ENCODE measurements at regions not wholly inside any gene's neighbourhood (a gene's known extent, or its start where the extent isn't known, plus 50 kb on each side); places are given as distances from the start of the nearest gene placed in this dataset.

- no peak for TF ChIP-seq EZH2 (IDR thresholded peaks at IDR 0.05)
- TF ChIP-seq, protein P1, sequence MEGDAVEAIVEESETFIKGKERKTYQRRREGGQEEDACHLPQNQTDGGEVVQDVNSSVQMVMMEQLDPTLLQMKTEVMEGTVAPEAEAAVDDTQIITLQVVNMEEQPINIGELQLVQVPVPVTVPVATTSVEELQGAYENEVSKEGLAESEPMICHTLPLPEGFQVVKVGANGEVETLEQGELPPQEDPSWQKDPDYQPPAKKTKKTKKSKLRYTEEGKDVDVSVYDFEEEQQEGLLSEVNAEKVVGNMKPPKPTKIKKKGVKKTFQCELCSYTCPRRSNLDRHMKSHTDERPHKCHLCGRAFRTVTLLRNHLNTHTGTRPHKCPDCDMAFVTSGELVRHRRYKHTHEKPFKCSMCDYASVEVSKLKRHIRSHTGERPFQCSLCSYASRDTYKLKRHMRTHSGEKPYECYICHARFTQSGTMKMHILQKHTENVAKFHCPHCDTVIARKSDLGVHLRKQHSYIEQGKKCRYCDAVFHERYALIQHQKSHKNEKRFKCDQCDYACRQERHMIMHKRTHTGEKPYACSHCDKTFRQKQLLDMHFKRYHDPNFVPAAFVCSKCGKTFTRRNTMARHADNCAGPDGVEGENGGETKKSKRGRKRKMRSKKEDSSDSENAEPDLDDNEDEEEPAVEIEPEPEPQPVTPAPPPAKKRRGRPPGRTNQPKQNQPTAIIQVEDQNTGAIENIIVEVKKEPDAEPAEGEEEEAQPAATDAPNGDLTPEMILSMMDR (IDR thresholded peaks at IDR 0.05) = no peak
- no peak for TF ChIP-seq EZH2phosphoT487 (IDR thresholded peaks at IDR 0.05)
- Histone ChIP-seq H3F3A (ENCODE audit: low read depth) (no peaks in the 10 kb centered on the region), H3K4me1 (no peaks in the 10 kb centered on the region), H3K4me3 (no peak overlapping the region), H4K20me1 (ENCODE audit: low read depth) (no peaks in the 10 kb centered on the region), H2AFZ (replicated peaks) (no peak overlapping the region), H3K9me3 (ENCODE audit: low read depth) (no peaks in the 10 kb centered on the region), H3K79me2 (ENCODE audit: low read depth) (no peaks in the 10 kb centered on the region), H3K27ac (no peak overlapping the region), H3K4me2 (no peak overlapping the region), H3K9ac (no peak overlapping the region), H3K36me3 (no peaks in the 10 kb centered on the region), H3K27me3 (no peaks in the 10 kb centered on the region)
- no peak for DNase-seq (ENCODE audit: low spot score)
- no peak overlapping the region for H3K4me3 Mint-ChIP-seq
- H3K27me3 Mint-ChIP-seq (ENCODE audit: insufficient read depth, low read depth) = peaks cover 1% of the 10 kb centered on the region
- no peaks in the 10 kb centered on the region for H3K4me1 Mint-ChIP-seq
- no peaks in the 10 kb centered on the region for H3K9me3 Mint-ChIP-seq
- H3K27ac Mint-ChIP-seq = no peak overlapping the region
- no peaks in the 10 kb centered on the region for H3K36me3 Mint-ChIP-seq
Measured at GRCh38 chr11:79627281-79627680, 186.5 kb upstream of the TENM4 start.

GRCh38 chr11:79626135-79627075, 185.6 kb upstream of the TENM4 start:
- no peak overlapping the region for H3K4me3 ChIP-seq
- H3F3A ChIP-seq (ENCODE audit: low read depth) = no peaks in the 10 kb centered on the region
- no peaks in the 10 kb centered on the region for H3K36me3 ChIP-seq
- H3K4me1 ChIP-seq = no peaks in the 10 kb centered on the region
- no peaks in the 10 kb centered on the region for H3K79me2 ChIP-seq (ENCODE audit: low read depth)
- no peak for DNase-seq (ENCODE audit: low spot score)
- TF ChIP-seq, protein P1 (IDR thresholded peaks at IDR 0.05) = no peak
- TF ChIP-seq EZH2phosphoT487 (IDR thresholded peaks at IDR 0.05) (no peak), EZH2 (IDR thresholded peaks at IDR 0.05) (no peak)
- Mint-ChIP-seq H3K4me3 (no peak overlapping the region), H3K27ac (no peak overlapping the region), H3K4me1 (no peaks in the 10 kb centered on the region), H3K36me3 (no peaks in the 10 kb centered on the region), H3K9me3 (no peaks in the 10 kb centered on the region), H3K27me3 (ENCODE audit: insufficient read depth, low read depth) (no peaks in the 10 kb centered on the region)
- no peaks in the 10 kb centered on the region for H3K27me3 ChIP-seq
- peak overlapping the region; percentile 16 for H3K4me2 ChIP-seq
- no peak overlapping the region for H2AFZ ChIP-seq (replicated peaks)
- no peaks in the 10 kb centered on the region for H3K9me3 ChIP-seq (ENCODE audit: low read depth)
- H3K27ac ChIP-seq = no peak overlapping the region
- no peak overlapping the region for H3K9ac ChIP-seq
- no peaks in the 10 kb centered on the region for H4K20me1 ChIP-seq (ENCODE audit: low read depth)

- Histone ChIP-seq H3K4me2 (no peak overlapping the region), H3K4me3 (no peak overlapping the region), H3K4me1 (no peaks in the 10 kb centered on the region), H3K27me3 (no peaks in the 10 kb centered on the region), H3K9ac (no peak overlapping the region), H3K27ac (no peak overlapping the region), H2AFZ (replicated peaks) (no peak overlapping the region), H3K36me3 (no peaks in the 10 kb centered on the region), H3K79me2 (ENCODE audit: low read depth) (no peaks in the 10 kb centered on the region), H4K20me1 (ENCODE audit: low read depth) (no peaks in the 10 kb centered on the region), H3K9me3 (ENCODE audit: low read depth) (no peaks in the 10 kb centered on the region), H3F3A (ENCODE audit: low read depth) (no peaks in the 10 kb centered on the region)
- TF ChIP-seq, protein P1 (IDR thresholded peaks at IDR 0.05) = no peak
- TF ChIP-seq EZH2 (IDR thresholded peaks at IDR 0.05) = no peak
- TF ChIP-seq EZH2phosphoT487 (IDR thresholded peaks at IDR 0.05) = no peak
- H3K27ac Mint-ChIP-seq = no peak overlapping the region
- H3K9me3 Mint-ChIP-seq = no peaks in the 10 kb centered on the region
- no peak overlapping the region for H3K4me3 Mint-ChIP-seq
- DNase-seq (ENCODE audit: low spot score) = no peak
- no peaks in the 10 kb centered on the region for H3K27me3 Mint-ChIP-seq (ENCODE audit: insufficient read depth, low read depth)
- no peaks in the 10 kb centered on the region for H3K36me3 Mint-ChIP-seq
- no peaks in the 10 kb centered on the region for H3K4me1 Mint-ChIP-seq
Measured at GRCh38 chr11:79623375-79623774, 182.5 kb upstream of the TENM4 start.

All from neural progenitor cell (in vitro differentiated cells).